ENCODE measurements at regions not wholly inside any gene's neighbourhood (a gene's known extent, or its start where the extent isn't known, plus 50 kb on each side); places are given as distances from the start of the nearest gene placed in this dataset.

DNA sequence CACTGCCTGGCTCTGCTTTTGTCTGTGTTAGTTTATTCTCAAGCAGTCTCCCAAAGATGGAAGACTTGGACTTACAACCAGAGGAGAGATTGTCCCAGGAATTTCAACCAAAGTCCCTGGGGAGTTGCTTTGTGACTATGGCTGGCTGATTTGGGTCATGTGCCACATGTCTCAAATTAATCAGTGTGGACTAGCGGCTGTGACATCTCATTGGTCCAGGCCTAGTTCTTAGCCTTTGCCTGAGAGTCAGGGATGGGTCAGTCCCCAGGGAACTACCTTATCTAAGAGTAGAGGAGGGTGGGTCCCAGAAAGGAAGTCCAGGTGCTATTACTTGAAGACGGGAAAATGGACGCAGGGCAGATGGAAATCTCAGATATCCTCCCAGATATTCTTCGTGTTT, 217.1 kb downstream of the ACKR3 start:
- no peak for FAIRE-seq
- CTCF ChIA-PET (ENCODE audit: partially characterized antibody) = no interaction called here
- TF ChIP-seq SAP30 (IDR thresholded peaks at IDR 0.05; ENCODE audit: insufficient read depth, insufficient replicate concordance, low read length) = no peak
- TF ChIP-seq EGR1 (IDR thresholded peaks at IDR 0.05; ENCODE audit: borderline replicate concordance, low read depth, low read length) = no peak
- TF ChIP-seq PHF8 (conservative IDR thresholded peaks at IDR 0.05; ENCODE audit: low read depth, low read length) = no peak
- no peak for TF ChIP-seq GTF2F1 (IDR thresholded peaks at IDR 0.05; ENCODE audit: borderline replicate concordance, low read depth, low read length)
- TF ChIP-seq, protein P1, sequence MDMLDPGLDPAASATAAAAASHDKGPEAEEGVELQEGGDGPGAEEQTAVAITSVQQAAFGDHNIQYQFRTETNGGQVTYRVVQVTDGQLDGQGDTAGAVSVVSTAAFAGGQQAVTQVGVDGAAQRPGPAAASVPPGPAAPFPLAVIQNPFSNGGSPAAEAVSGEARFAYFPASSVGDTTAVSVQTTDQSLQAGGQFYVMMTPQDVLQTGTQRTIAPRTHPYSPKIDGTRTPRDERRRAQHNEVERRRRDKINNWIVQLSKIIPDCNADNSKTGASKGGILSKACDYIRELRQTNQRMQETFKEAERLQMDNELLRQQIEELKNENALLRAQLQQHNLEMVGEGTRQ (IDR thresholded peaks at IDR 0.05; ENCODE audit: low read length) = no peak
- no peak for TF ChIP-seq ZNF274 (IDR thresholded peaks at IDR 0.05; ENCODE audit: borderline replicate concordance, extremely low read depth, low read length)
- TF ChIP-seq CEBPB (IDR thresholded peaks at IDR 0.05; ENCODE audit: low read depth, low read length) = no peak
- no peak for TF ChIP-seq JUND (IDR thresholded peaks at IDR 0.05; ENCODE audit: low read length)
- TF ChIP-seq NRF1 (IDR thresholded peaks at IDR 0.05; ENCODE audit: low read depth, low read length) = no peak
- TF ChIP-seq POLR2AphosphoS5 (IDR thresholded peaks at IDR 0.05; ENCODE audit: low read depth, low read length) = no peak
- no peak for TF ChIP-seq RAD21 (IDR thresholded peaks at IDR 0.05 in 1 of 2, conservative IDR thresholded peaks at IDR 0.05 in 1 of 2; ENCODE audit: low read depth in 2 of 2, low read length in 2 of 2)
- TF ChIP-seq RBBP5 (IDR thresholded peaks at IDR 0.05; ENCODE audit: borderline replicate concordance, low read depth, low read length) = no peak
- no peak for TF ChIP-seq POU5F1 (IDR thresholded peaks at IDR 0.05; ENCODE audit: low read depth, low read length)
- TF ChIP-seq TCF12 (IDR thresholded peaks at IDR 0.05; ENCODE audit: low read depth, low read length) = no peak
- no peak for TF ChIP-seq CHD1 (IDR thresholded peaks at IDR 0.05; ENCODE audit: low read depth, low read length)

More for the DNA sequence above, 217.1 kb downstream of the ACKR3 start:
- H4K20me1 ChIP-seq (replicated peaks in 1 of 2; ENCODE audit: control insufficient read depth in 1 of 2, insufficient read depth in 2 of 2, low read length in 2 of 2) = no peaks in the 10 kb centered on the region
- no peak overlapping the region for H2BK5ac ChIP-seq (ENCODE audit: low read depth, low read length)
- H3K9ac ChIP-seq (replicated peaks in 1 of 4; ENCODE audit: extremely low read depth in 1 of 4, low read depth in 3 of 4, low read length in 3 of 4) = no peak overlapping the region
- no peaks in the 10 kb centered on the region for H3K79me2 ChIP-seq (ENCODE audit: control insufficient read depth in 1 of 2, insufficient read depth in 2 of 2, low read length in 2 of 2)
- H2AFZ ChIP-seq (ENCODE audit: low read length) = no peak overlapping the region
- no peaks in the 10 kb centered on the region for H3K4me1 ChIP-seq (replicated peaks in 1 of 4; ENCODE audit: control insufficient read depth in 3 of 4, insufficient read depth in 4 of 4, low read length in 3 of 4)
- H4K8ac ChIP-seq (ENCODE audit: extremely low read depth, insufficient read depth, low read length) = no peak overlapping the region
- H3K23me2 ChIP-seq (ENCODE audit: low read depth, low read length) = no peaks in the 10 kb centered on the region; the same call in 1 of the 2 replicates
- no peak overlapping the region for H2BK12ac ChIP-seq (ENCODE audit: low read depth, low read length)
- DNase-seq (ENCODE audit: low read depth in 1 of 2, low spot score in 2 of 2) = no peak
- no peak overlapping the region for H3K27ac ChIP-seq (ENCODE audit: low read depth, low read length)
- H3K18ac ChIP-seq (ENCODE audit: extremely low read depth, low read length) = no peak overlapping the region
- no peak overlapping the region for H3K4me3 ChIP-seq (ENCODE audit: extremely low read depth in 1 of 4, insufficient read depth in 2 of 4, low read depth in 3 of 4, low read length in 4 of 4)
- H2BK20ac ChIP-seq (ENCODE audit: low read length) = no peak overlapping the region
- no peaks in the 10 kb centered on the region for H3K36me3 ChIP-seq (ENCODE audit: control insufficient read depth in 2 of 4, insufficient read depth in 4 of 4, low read length in 3 of 4)
- H2BK120ac ChIP-seq (replicated peaks; ENCODE audit: low read depth, low read length) = no peak overlapping the region
- no peak overlapping the region for H3K4me2 ChIP-seq (ENCODE audit: insufficient read depth in 1 of 2, low read depth in 2 of 2, low read length in 2 of 2)
- no peak overlapping the region for H3K23ac ChIP-seq (ENCODE audit: insufficient read length)
- no peak overlapping the region for H3K56ac ChIP-seq (replicated peaks; ENCODE audit: insufficient read length, low read depth, low read length)
- no peak overlapping the region for H2BK15ac ChIP-seq (ENCODE audit: low read length)
- no peak overlapping the region for H3K14ac ChIP-seq (ENCODE audit: insufficient read length)
- no peaks in the 10 kb centered on the region for H3K27me3 ChIP-seq (replicated peaks in 1 of 4; ENCODE audit: control insufficient read depth in 3 of 4, extremely low read depth in 1 of 4, insufficient read depth in 3 of 4, low read length in 3 of 4)
- H3K9me3 ChIP-seq (ENCODE audit: insufficient read depth in 2 of 2, low read depth in 1 of 2, low read length in 1 of 2) = 0 out of 4 replicates have a peak, but pooled peaks cover 0 to 3% of the 10 kb centered on the region in 2 experiments
- no peak overlapping the region for H2AK5ac ChIP-seq (ENCODE audit: low read depth, low read length)
- H4K5ac ChIP-seq (ENCODE audit: insufficient read length, low read depth, low read length) = no peak overlapping the region
- no peaks in the 10 kb centered on the region for H3K79me1 ChIP-seq (ENCODE audit: low read depth, low read length)
- H3K4ac ChIP-seq (replicated peaks; ENCODE audit: insufficient read length, low read depth, low read length) = no peak overlapping the region
- no peak overlapping the region for H4K91ac ChIP-seq (replicated peaks; ENCODE audit: insufficient read length, low read length)
- WGBS, 2 experiments (ENCODE audit: extremely low coverage in 1 of 2, insufficient coverage in 1 of 2, insufficient read length in 1 of 2, insufficient replicate concordance in 2 of 2, low coverage in 1 of 2, low lambda C conversion rate in 2 of 2, missing lambda C conversion rate in 1 of 2) = 92% methylated on average over 4 of the region's 4 CpGs; no CpG with 5 or more reads in 1 of the 2 experiments
- POLR2A ChIA-PET (ENCODE audit: partially characterized antibody) = no interaction called here

All from H1 (cell line).